ENCODE measurements at regions not wholly inside any gene's neighbourhood (a gene's known extent, or its start where the extent isn't known, plus 50 kb on each side); places are given as distances from the start of the nearest gene placed in this dataset.

- no peak for DNase-seq
- Mint-ChIP-seq H3K36me3 (ENCODE audit: insufficient read depth in 1 of 3, low read depth in 3 of 3) (no peaks in the 10 kb centered on the region; a peak in 1 of 7 replicates), H3K9me3 (no peaks in the 10 kb centered on the region), H3K4me3 (no peak overlapping the region), H3K4me1 (peaks cover 10 to 21% of the 10 kb centered on the region in 2 experiments), H3K27ac (no peak overlapping the region), H3K27me3 (ENCODE audit: low read depth) (no peaks in the 10 kb centered on the region)
- Histone ChIP-seq H3K9ac (ENCODE audit: extremely low read depth, insufficient read length, low read length) (no peak overlapping the region), H4K91ac (ENCODE audit: insufficient read length, low read depth, low read length) (no peak overlapping the region), H2BK5ac (ENCODE audit: insufficient read length, low read length) (no peak overlapping the region), H3K27me3 (ENCODE audit: insufficient read depth, low read length) (no peaks in the 10 kb centered on the region), H2AFZ (ENCODE audit: low read length) (no peak overlapping the region), H3K4ac (ENCODE audit: low read depth, low read length) (no peak overlapping the region), H4K8ac (replicated peaks; ENCODE audit: insufficient read length, low read depth, low read length) (no peak overlapping the region), H3K4me1 (ENCODE audit: insufficient read depth, low read length) (peaks cover 4% of the 10 kb centered on the region; the same call in 1 of the 2 replicates), H2BK120ac (ENCODE audit: low read depth, low read length, poor library complexity, severe bottlenecking) (no peak overlapping the region), H3K4me2 (ENCODE audit: insufficient read depth, insufficient read length, low read length) (no peak overlapping the region), H3K27ac (ENCODE audit: insufficient read length, low read depth, low read length) (no peak overlapping the region), H3K9me3 (ENCODE audit: control insufficient read depth, low read depth, low read length) (no peaks in the 10 kb centered on the region), H2BK12ac (ENCODE audit: insufficient read length, low read depth, low read length) (no peak overlapping the region), H4K20me1 (ENCODE audit: control insufficient read depth, insufficient read depth, insufficient read length) (no peaks in the 10 kb centered on the region), H2AK5ac (ENCODE audit: insufficient read length, low read length) (no peak overlapping the region), H3K56ac (ENCODE audit: insufficient read length, low read depth, low read length) (no peak overlapping the region), H2BK15ac (ENCODE audit: low read depth, low read length) (no peak overlapping the region), H3K18ac (ENCODE audit: insufficient read length, low read depth, low read length) (no peak overlapping the region), H3K23ac (ENCODE audit: insufficient read length, low read depth, low read length) (no peak overlapping the region), H3K79me1 (ENCODE audit: insufficient read depth, low read depth, low read length, poor library complexity, severe bottlenecking) (no peaks in the 10 kb centered on the region), H3K14ac (ENCODE audit: insufficient read depth, low read length) (no peak overlapping the region), H3K23me2 (ENCODE audit: insufficient read length, low read depth, low read length, poor library complexity, severe bottlenecking) (no peaks in the 10 kb centered on the region), H4K5ac (ENCODE audit: insufficient read length, low read depth, low read length) (no peak overlapping the region), H3T11ph (ENCODE audit: low read length) (no peak overlapping the region), H3K79me2 (ENCODE audit: insufficient read depth, low read length) (no peaks in the 10 kb centered on the region), H2BK20ac (ENCODE audit: low read depth, low read length, poor library complexity, severe bottlenecking) (no peak overlapping the region)
- TF ChIP-seq, protein P1, sequence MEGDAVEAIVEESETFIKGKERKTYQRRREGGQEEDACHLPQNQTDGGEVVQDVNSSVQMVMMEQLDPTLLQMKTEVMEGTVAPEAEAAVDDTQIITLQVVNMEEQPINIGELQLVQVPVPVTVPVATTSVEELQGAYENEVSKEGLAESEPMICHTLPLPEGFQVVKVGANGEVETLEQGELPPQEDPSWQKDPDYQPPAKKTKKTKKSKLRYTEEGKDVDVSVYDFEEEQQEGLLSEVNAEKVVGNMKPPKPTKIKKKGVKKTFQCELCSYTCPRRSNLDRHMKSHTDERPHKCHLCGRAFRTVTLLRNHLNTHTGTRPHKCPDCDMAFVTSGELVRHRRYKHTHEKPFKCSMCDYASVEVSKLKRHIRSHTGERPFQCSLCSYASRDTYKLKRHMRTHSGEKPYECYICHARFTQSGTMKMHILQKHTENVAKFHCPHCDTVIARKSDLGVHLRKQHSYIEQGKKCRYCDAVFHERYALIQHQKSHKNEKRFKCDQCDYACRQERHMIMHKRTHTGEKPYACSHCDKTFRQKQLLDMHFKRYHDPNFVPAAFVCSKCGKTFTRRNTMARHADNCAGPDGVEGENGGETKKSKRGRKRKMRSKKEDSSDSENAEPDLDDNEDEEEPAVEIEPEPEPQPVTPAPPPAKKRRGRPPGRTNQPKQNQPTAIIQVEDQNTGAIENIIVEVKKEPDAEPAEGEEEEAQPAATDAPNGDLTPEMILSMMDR (conservative IDR thresholded peaks at IDR 0.05): no peak
Measured at GRCh38 chr12:59381106-59381505, 214.7 kb upstream of the SLC16A7 start.
